ENCODE measurements at regions not wholly inside any gene's neighbourhood (a gene's known extent, or its start where the extent isn't known, plus 50 kb on each side); places are given as distances from the start of the nearest gene placed in this dataset.

DNA sequence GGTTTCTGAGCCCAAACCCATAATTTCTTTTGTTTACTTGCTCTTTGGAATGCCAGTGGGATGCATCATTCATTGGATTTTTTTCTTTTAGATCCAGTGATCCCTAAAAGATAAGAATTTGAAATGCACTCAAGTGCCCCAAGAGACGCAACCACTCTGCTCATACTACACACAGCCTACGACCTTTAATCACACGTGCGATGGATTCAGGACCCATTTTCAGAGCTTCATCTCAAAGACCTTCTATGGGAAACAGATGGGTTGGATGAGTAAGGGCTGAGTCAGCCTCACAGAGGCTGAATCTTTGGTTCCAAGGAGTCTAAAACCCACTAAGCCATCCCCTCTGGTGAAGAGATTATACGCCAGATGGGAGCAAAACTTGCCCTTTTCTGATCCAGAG lies 265.5 kb upstream of the EXOC2 start:
- TF ChIP-seq POLR2A (IDR thresholded peaks at IDR 0.05) = no peak
- TF ChIP-seq, protein P1, sequence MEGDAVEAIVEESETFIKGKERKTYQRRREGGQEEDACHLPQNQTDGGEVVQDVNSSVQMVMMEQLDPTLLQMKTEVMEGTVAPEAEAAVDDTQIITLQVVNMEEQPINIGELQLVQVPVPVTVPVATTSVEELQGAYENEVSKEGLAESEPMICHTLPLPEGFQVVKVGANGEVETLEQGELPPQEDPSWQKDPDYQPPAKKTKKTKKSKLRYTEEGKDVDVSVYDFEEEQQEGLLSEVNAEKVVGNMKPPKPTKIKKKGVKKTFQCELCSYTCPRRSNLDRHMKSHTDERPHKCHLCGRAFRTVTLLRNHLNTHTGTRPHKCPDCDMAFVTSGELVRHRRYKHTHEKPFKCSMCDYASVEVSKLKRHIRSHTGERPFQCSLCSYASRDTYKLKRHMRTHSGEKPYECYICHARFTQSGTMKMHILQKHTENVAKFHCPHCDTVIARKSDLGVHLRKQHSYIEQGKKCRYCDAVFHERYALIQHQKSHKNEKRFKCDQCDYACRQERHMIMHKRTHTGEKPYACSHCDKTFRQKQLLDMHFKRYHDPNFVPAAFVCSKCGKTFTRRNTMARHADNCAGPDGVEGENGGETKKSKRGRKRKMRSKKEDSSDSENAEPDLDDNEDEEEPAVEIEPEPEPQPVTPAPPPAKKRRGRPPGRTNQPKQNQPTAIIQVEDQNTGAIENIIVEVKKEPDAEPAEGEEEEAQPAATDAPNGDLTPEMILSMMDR (IDR thresholded peaks at IDR 0.05) = no peak

Data from esophagus squamous epithelium (tissue), 4 donors.